WTC11 (cell line): ENCODE measurements at regions not wholly inside any gene's neighbourhood (a gene's known extent, or its start where the extent isn't known, plus 50 kb on each side); places are given as distances from the start of the nearest gene placed in this dataset.

Experiments
- ATAC-seq: fragments of 200-7000 bp; cut with Tn5 transposase; 2 replicates; pipeline ENCODE4 v1.10.0; 2021; ENCODE audit warnings: mild to moderate bottlenecking, moderate library complexity
- CTCF ChIA-PET: fragments of 300-600 bp; sonication (Branson Sonifier 250); formaldehyde crosslinking; loops from one replicate; lab custom pipeline; 2021; ENCODE audit warnings: antibody characterized with exemption; lab: Charles Lee
- POLR2A ChIA-PET: fragments of 350-600 bp; sonication (Branson Sonifier 250); formaldehyde crosslinking; loops from one replicate; lab custom pipeline; 2021; ENCODE audit warnings: antibody characterized with exemption; lab: Charles Lee
- DNase-seq: peaks from one replicate; pipeline ENCODE4 v3.0.0; 2021; ENCODE audit warnings: low spot score
- H3K27ac Mint-ChIP-seq: 2 replicates; pipeline ENCODE4 v1.8.0; 2021; ENCODE audit warnings: mixed read lengths
- H3K27me3 Mint-ChIP-seq: 2 replicates; pipeline ENCODE4 v1.8.0; 2021; ENCODE audit warnings: low read depth, mild to moderate bottlenecking, moderate library complexity, mixed read lengths
- H3K36me3 Mint-ChIP-seq: 2 replicates; pipeline ENCODE4 v1.8.0; 2021; ENCODE audit warnings: mixed read lengths
- H3K4me1 Mint-ChIP-seq: 2 replicates; pipeline ENCODE4 v1.8.0; 2022; ENCODE audit warnings: mixed read lengths
- H3K4me3 Mint-ChIP-seq: 2 replicates; pipeline ENCODE4 v1.8.0; 2021; ENCODE audit warnings: mild to moderate bottlenecking, moderate library complexity, mixed read lengths
- H3K9me3 Mint-ChIP-seq: 2 replicates; pipeline ENCODE4 v1.8.0; 2021; ENCODE audit warnings: mixed read lengths
- ATF1 ChIP-seq: sonication (generic); formaldehyde crosslinking; IDR thresholded peaks from 2 replicates; pipeline ENCODE4 v1.8.1; 2023; ENCODE audit warnings: mild to moderate bottlenecking, moderate library complexity, missing genetic modification reagents
- CTCF ChIP-seq: fragments of 200-600 bp; IDR thresholded peaks from 2 replicates; pipeline ENCODE4 v1.8.0; 2022; ENCODE audit warnings: antibody characterized with exemption
- ELF4 ChIP-seq: sonication (generic); formaldehyde crosslinking; IDR thresholded peaks from 2 replicates; pipeline ENCODE4 v1.8.1; 2022; ENCODE audit warnings: low read depth, mild to moderate bottlenecking, moderate library complexity, missing genetic modification reagents
- ESRRA ChIP-seq: sonication (generic); formaldehyde crosslinking; IDR thresholded peaks from 2 replicates; pipeline ENCODE4 v1.8.1; 2022; ENCODE audit warnings: mild to moderate bottlenecking, missing genetic modification reagents, borderline replicate concordance
- FOXP4 ChIP-seq: sonication (generic); formaldehyde crosslinking; IDR thresholded peaks from 2 replicates; pipeline ENCODE4 v1.8.0; 2022; ENCODE audit warnings: mild to moderate bottlenecking, missing genetic modification reagents
- GABPB1 ChIP-seq: sonication (generic); formaldehyde crosslinking; IDR thresholded peaks from 2 replicates; pipeline ENCODE4 v1.8.1; 2023; ENCODE audit warnings: mild to moderate bottlenecking, missing genetic modification reagents
- HMGA2 ChIP-seq: fragments of 250-450 bp; sonication (Bioruptor Pico); IDR thresholded peaks from 2 replicates; pipeline ENCODE4 v1.4.0; 2021; ENCODE audit warnings: mild to moderate bottlenecking, moderate library complexity
- IRF1 ChIP-seq: sonication (generic); formaldehyde crosslinking; IDR thresholded peaks from 2 replicates; pipeline ENCODE4 v1.8.0; 2023; ENCODE audit warnings: missing genetic modification reagents
- NFATC4 ChIP-seq: fragments of 250-450 bp; sonication (Bioruptor Pico); IDR thresholded peaks from 2 replicates; pipeline ENCODE4 v1.9.0; 2021; ENCODE audit warnings: mild to moderate bottlenecking
- NR1H2 ChIP-seq: sonication (generic); formaldehyde crosslinking; IDR thresholded peaks from 2 replicates; pipeline ENCODE4 v1.9.0; 2021; ENCODE audit warnings: mild to moderate bottlenecking, moderate library complexity, missing genetic modification reagents
- OVOL2 ChIP-seq: fragments of 250-450 bp; sonication (Bioruptor Pico); IDR thresholded peaks from 2 replicates; pipeline ENCODE4 v1.9.0; 2021; ENCODE audit warnings: mild to moderate bottlenecking, borderline replicate concordance
- PREB ChIP-seq: sonication (generic); formaldehyde crosslinking; IDR thresholded peaks from 2 replicates; pipeline ENCODE4 v1.8.1; 2022; ENCODE audit warnings: mild to moderate bottlenecking, missing genetic modification reagents, moderate library complexity, borderline replicate concordance
- RELA ChIP-seq: sonication (generic); formaldehyde crosslinking; IDR thresholded peaks from 2 replicates; pipeline ENCODE4 v1.8.1; 2022; ENCODE audit warnings: missing genetic modification reagents, mild to moderate bottlenecking, borderline replicate concordance
- SMAD3 ChIP-seq: sonication (generic); formaldehyde crosslinking; IDR thresholded peaks from 2 replicates; pipeline ENCODE4 v1.8.0; 2022; ENCODE audit warnings: missing genetic modification reagents, mild to moderate bottlenecking, borderline replicate concordance
- TEAD1 ChIP-seq: sonication (generic); formaldehyde crosslinking; IDR thresholded peaks from 2 replicates; pipeline ENCODE4 v1.8.0; 2022; ENCODE audit warnings: mild to moderate bottlenecking, missing genetic modification reagents
- TEAD4 ChIP-seq: sonication (generic); formaldehyde crosslinking; IDR thresholded peaks from 2 replicates; pipeline ENCODE4 v1.8.0; 2022; ENCODE audit warnings: mild to moderate bottlenecking, missing genetic modification reagents
- USF2 ChIP-seq: sonication (generic); formaldehyde crosslinking; IDR thresholded peaks from 2 replicates; pipeline ENCODE4 v1.8.1; 2023; ENCODE audit warnings: mild to moderate bottlenecking, missing genetic modification reagents, moderate library complexity
- ZNF138 ChIP-seq: sonication (generic); formaldehyde crosslinking; conservative IDR thresholded peaks from 2 replicates; pipeline ENCODE4 v1.8.1; 2022; ENCODE audit warnings: mild to moderate bottlenecking, moderate library complexity, missing genetic modification reagents
- ZNF219 ChIP-seq: sonication (generic); formaldehyde crosslinking; IDR thresholded peaks from 2 replicates; pipeline ENCODE4 v1.8.0; 2023; ENCODE audit warnings: missing genetic modification reagents, mild to moderate bottlenecking, borderline replicate concordance
- ZNF263 ChIP-seq: sonication (generic); formaldehyde crosslinking; IDR thresholded peaks from 2 replicates; pipeline ENCODE4 v1.8.1; 2022; ENCODE audit warnings: low read depth, mild to moderate bottlenecking, moderate library complexity, missing genetic modification reagents
- ZNF317 ChIP-seq: sonication (generic); formaldehyde crosslinking; IDR thresholded peaks from 2 replicates; pipeline ENCODE4 v1.8.1; 2023; ENCODE audit warnings: low read depth, mild to moderate bottlenecking, moderate library complexity, missing genetic modification reagents, borderline replicate concordance

GRCh38 chr1:101550581-101550980, 313.8 kb downstream of the S1PR1 start:
- Mint-ChIP-seq H3K4me3 (no peak overlapping the region), H3K36me3 (peaks cover 8% of the 10 kb centered on the region), H3K27ac (no peak overlapping the region), H3K4me1 (peaks cover 3% of the 10 kb centered on the region; the same call in 1 of the 2 replicates), H3K27me3 (no peaks in the 10 kb centered on the region; the same call in 1 of the 2 replicates), H3K9me3 (peaks cover 16% of the 10 kb centered on the region)
- ChIA-PET POLR2A (no interaction called here), CTCF (no interaction called here)
- no peak for TF ChIP-seq ESRRA (CRISPR knock-in tag)
- TF ChIP-seq SMAD3 (CRISPR knock-in tag): no peak
- no peak for TF ChIP-seq GABPB1 (CRISPR knock-in tag)
- TF ChIP-seq TEAD4 (CRISPR knock-in tag): no peak
- no peak for ATAC-seq
- DNase-seq: no peak

GRCh38 chr1:101566883-101567538, 330.2 kb downstream of the S1PR1 start:
- Mint-ChIP-seq H3K36me3 (peaks cover 7% of the 10 kb centered on the region), H3K9me3 (peaks cover 20% of the 10 kb centered on the region), H3K27ac (no peak overlapping the region), H3K4me3 (no peak overlapping the region), H3K4me1 (peaks cover 8% of the 10 kb centered on the region; the same call in 1 of the 2 replicates), H3K27me3 (no peaks in the 10 kb centered on the region)
- POLR2A ChIA-PET: no interaction called here
- CTCF ChIA-PET: interaction anchor here (1.4 kb wide), 1 partner anchor 40 kb away, joined by 6 read pairs; no protein-coding TSS in a partner anchor
- no peak for DNase-seq
- TF ChIP-seq NR1H2 (CRISPR knock-in tag) (no peak), ELF4 (CRISPR knock-in tag) (no peak), IRF1 (no peak)
- ATAC-seq: no peak

- DNase-seq (peak; percentile 48), ATAC-seq (peak; percentile 83)
- ChIA-PET CTCF (interaction anchor here (0.6 to 1.4 kb wide), 3 partner anchors 39 to 478 kb away, joined by 3 to 6 read pairs (median 3); no protein-coding TSS in a partner anchor), POLR2A (no interaction called here)
- Mint-ChIP-seq H3K4me1 (peaks cover 8% of the 10 kb centered on the region; the same call in 1 of the 2 replicates), H3K9me3 (peaks cover 20% of the 10 kb centered on the region), H3K36me3 (peaks cover 7% of the 10 kb centered on the region), H3K27ac (no peak overlapping the region), H3K27me3 (no peaks in the 10 kb centered on the region), H3K4me3 (no peak overlapping the region)
- TF ChIP-seq ZNF219 (CRISPR knock-in tag) (no peak), CTCF (peak; percentile 88), FOXP4 (CRISPR knock-in tag) (no peak), ZNF138 (CRISPR knock-in tag) (no peak)
Observed at GRCh38 chr1:101567582-101568189, 330.9 kb downstream of the S1PR1 start.

- ATAC-seq (no peak), DNase-seq (no peak)
- no peak overlapping the region for H3K4me3 Mint-ChIP-seq
- peaks cover 4% of the 10 kb centered on the region; the same call in 1 of the 2 replicates for H3K9me3 Mint-ChIP-seq
- peaks cover 4% of the 10 kb centered on the region for H3K4me1 Mint-ChIP-seq
- POLR2A ChIA-PET: no interaction called here
- CTCF ChIA-PET: no interaction called here
- H3K27ac Mint-ChIP-seq: no peak overlapping the region
- H3K36me3 Mint-ChIP-seq: no peaks in the 10 kb centered on the region
- no peak for TF ChIP-seq ZNF263 (CRISPR knock-in tag)
- TF ChIP-seq IRF1: no peak
- no peak for TF ChIP-seq ATF1
- TF ChIP-seq HMGA2 (CRISPR knock-in tag): no peak
- no peak for TF ChIP-seq PREB (CRISPR knock-in tag)
- no peak for TF ChIP-seq GABPB1 (CRISPR knock-in tag)
- TF ChIP-seq USF2 (CRISPR knock-in tag): no peak
- no peak for TF ChIP-seq TEAD1 (CRISPR knock-in tag)
- TF ChIP-seq OVOL2 (CRISPR knock-in tag): no peak
- no peak for TF ChIP-seq ZNF317 (CRISPR knock-in tag)
- no peak for TF ChIP-seq NFATC4
- TF ChIP-seq RELA (CRISPR knock-in tag): no peak
- no peaks in the 10 kb centered on the region for H3K27me3 Mint-ChIP-seq
Observed at GRCh38 chr1:101587741-101588140, 350.9 kb downstream of the S1PR1 start.
